ENCODE measurements at regions not wholly inside any gene's neighbourhood (a gene's known extent, or its start where the extent isn't known, plus 50 kb on each side); places are given as distances from the start of the nearest gene placed in this dataset.

DNA sequence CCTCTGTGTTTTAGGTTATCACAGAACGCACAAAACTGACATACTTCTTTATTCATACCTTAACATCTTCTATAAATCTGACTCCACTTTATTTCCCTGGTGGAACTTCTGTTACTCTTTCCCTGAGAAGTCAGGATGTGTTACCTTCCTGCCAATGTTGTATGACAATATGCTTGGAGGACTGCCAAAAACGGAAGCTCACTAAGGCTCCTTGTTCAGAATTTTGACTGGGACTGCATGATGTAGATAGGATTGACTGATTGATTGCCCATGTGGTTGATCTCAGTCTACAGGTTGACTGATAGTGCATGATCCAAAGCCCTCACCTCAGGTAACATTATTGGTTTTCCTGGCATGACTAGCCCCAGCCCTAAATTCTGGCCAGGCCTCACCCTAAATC, 319.4 kb downstream of the TLR4 start:
- Histone ChIP-seq H2BK12ac (ENCODE audit: insufficient read length, low read depth, low read length) (no peak overlapping the region), H3K18ac (ENCODE audit: insufficient read length, low read depth, low read length) (no peak overlapping the region), H3K23ac (ENCODE audit: insufficient read length, low read depth, low read length) (no peak overlapping the region), H3K14ac (ENCODE audit: insufficient read depth, low read length) (no peak overlapping the region), H2AK5ac (ENCODE audit: insufficient read length, low read length) (no peak overlapping the region), H3K4ac (ENCODE audit: low read depth, low read length) (no peak overlapping the region), H3K23me2 (ENCODE audit: insufficient read length, low read depth, low read length, poor library complexity, severe bottlenecking) (no peaks in the 10 kb centered on the region), H3K27me3 (ENCODE audit: insufficient read depth, low read length) (no peaks in the 10 kb centered on the region), H4K91ac (ENCODE audit: insufficient read length, low read depth, low read length) (no peak overlapping the region), H3K27ac (ENCODE audit: insufficient read length, low read depth, low read length) (no peak overlapping the region), H3K4me2 (ENCODE audit: insufficient read depth, insufficient read length, low read length) (no peak overlapping the region), H2AFZ (ENCODE audit: low read length) (no peak overlapping the region), H2BK5ac (ENCODE audit: insufficient read length, low read length) (no peak overlapping the region), H3K56ac (ENCODE audit: insufficient read length, low read depth, low read length) (no peak overlapping the region), H2BK15ac (ENCODE audit: low read depth, low read length) (no peak overlapping the region), H4K5ac (ENCODE audit: insufficient read length, low read depth, low read length) (no peak overlapping the region), H3K9ac (ENCODE audit: extremely low read depth, insufficient read length, low read length) (no peak overlapping the region), H2BK20ac (ENCODE audit: low read depth, low read length, poor library complexity, severe bottlenecking) (no peak overlapping the region), H3K79me2 (ENCODE audit: insufficient read depth, low read length) (no peaks in the 10 kb centered on the region), H2BK120ac (ENCODE audit: low read depth, low read length, poor library complexity, severe bottlenecking) (no peak overlapping the region), H4K8ac (replicated peaks; ENCODE audit: insufficient read length, low read depth, low read length) (no peak overlapping the region), H3K9me3 (ENCODE audit: control insufficient read depth, low read depth, low read length) (no peaks in the 10 kb centered on the region), H3T11ph (ENCODE audit: low read length) (no peak overlapping the region), H4K20me1 (ENCODE audit: control insufficient read depth, insufficient read depth, insufficient read length) (no peaks in the 10 kb centered on the region), H3K79me1 (ENCODE audit: insufficient read depth, low read depth, low read length, poor library complexity, severe bottlenecking) (no peaks in the 10 kb centered on the region), H3K4me1 (ENCODE audit: insufficient read depth, low read length) (no peaks in the 10 kb centered on the region)
- TF ChIP-seq, protein P1, sequence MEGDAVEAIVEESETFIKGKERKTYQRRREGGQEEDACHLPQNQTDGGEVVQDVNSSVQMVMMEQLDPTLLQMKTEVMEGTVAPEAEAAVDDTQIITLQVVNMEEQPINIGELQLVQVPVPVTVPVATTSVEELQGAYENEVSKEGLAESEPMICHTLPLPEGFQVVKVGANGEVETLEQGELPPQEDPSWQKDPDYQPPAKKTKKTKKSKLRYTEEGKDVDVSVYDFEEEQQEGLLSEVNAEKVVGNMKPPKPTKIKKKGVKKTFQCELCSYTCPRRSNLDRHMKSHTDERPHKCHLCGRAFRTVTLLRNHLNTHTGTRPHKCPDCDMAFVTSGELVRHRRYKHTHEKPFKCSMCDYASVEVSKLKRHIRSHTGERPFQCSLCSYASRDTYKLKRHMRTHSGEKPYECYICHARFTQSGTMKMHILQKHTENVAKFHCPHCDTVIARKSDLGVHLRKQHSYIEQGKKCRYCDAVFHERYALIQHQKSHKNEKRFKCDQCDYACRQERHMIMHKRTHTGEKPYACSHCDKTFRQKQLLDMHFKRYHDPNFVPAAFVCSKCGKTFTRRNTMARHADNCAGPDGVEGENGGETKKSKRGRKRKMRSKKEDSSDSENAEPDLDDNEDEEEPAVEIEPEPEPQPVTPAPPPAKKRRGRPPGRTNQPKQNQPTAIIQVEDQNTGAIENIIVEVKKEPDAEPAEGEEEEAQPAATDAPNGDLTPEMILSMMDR (conservative IDR thresholded peaks at IDR 0.05): no peak
- no peaks in the 10 kb centered on the region; the same call in none of the 2 replicates for H3K27me3 Mint-ChIP-seq (ENCODE audit: low read depth)
- no peak overlapping the region for H3K4me3 Mint-ChIP-seq
- no peaks in the 10 kb centered on the region for H3K36me3 Mint-ChIP-seq (ENCODE audit: insufficient read depth in 1 of 3, low read depth in 3 of 3)
- 0 out of 5 replicates have a peak, but pooled peaks cover 2 to 3% of the 10 kb centered on the region in 2 experiments for H3K9me3 Mint-ChIP-seq
- WGBS (ENCODE audit: extremely low coverage, insufficient read length, low lambda C conversion rate): no CpG with 5 or more reads among the region's 2 CpGs
- no peak overlapping the region for H3K27ac Mint-ChIP-seq
- no peak for DNase-seq
- no peaks in the 10 kb centered on the region for H3K4me1 Mint-ChIP-seq

Data from H9 (cell line).